GM18517 (cell line): ENCODE measurements at regions not wholly inside any gene's neighbourhood (a gene's known extent, or its start where the extent isn't known, plus 50 kb on each side); places are given as distances from the start of the nearest gene placed in this dataset.
"Not testable (repeated sequence)": the region's sequence is repeated elsewhere in the genome, so short reads cannot be mapped to it uniquely, and the experiment has no call there.

Source experiments
- ATAC-seq: cut with Tn5 transposase; IDR thresholded peaks from one replicate; pipeline ENCODE4 v1.9.1; 2021; ENCODE audit warnings: mild to moderate bottlenecking, moderate library complexity; ENCODE audit not compliant: unreplicated experiment

- no peak for ATAC-seq
Observed at GRCh38 chr14:83017296-83017695, 1483.6 kb upstream of the SEL1L start.

GRCh38 chr14:83019744-83020414 is 1486.2 kb upstream of the SEL1L start:
- ATAC-seq = no peak

GRCh38 chr14:83021323-83021722 is 1487.7 kb upstream of the SEL1L start:
- ATAC-seq = no peak

DNA sequence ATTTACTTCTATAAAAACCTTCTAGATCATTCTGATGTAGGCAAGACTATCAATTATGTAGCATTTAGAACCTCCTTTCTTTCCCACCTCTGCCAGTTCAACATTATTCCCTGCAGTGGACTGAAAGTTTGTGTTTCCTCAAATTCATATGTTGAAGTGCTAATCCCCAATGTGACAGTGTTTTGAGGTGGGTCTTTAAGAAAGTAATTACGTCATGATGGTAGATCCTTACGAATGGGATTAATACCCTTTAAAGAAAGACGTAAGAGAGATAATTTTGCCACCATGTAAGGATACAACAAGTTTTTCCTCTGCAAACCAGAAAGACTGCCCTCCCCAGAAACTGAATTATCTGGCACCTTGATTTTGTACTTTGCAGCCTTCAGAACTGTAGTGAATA is 1489.7 kb upstream of the SEL1L start:
- no peak for ATAC-seq

DNA sequence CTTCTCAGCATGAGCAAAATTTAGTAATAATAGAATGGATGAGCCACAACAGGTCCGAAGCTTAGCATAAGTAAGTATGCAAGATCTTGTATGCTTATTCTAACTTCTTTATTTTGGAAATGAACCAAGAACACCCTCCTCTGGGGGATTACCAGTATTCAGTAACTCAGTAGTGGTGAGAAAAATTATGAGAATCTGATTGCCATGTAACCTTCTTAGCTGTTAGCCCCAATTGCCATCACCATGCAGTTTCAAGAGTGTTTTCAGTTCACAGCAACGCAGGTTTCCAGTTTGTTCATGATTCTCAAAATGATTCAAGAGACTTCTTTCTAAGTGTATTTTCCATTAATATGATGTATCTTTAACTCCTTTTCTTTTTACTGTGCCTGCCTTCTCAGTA is 1507.6 kb upstream of the SEL1L start:
- ATAC-seq = no peak

GRCh38 chr14:83042858-83043257 is 1509.2 kb upstream of the SEL1L start:
- ATAC-seq = no peak

GRCh38 chr14:83044001-83044400 is 1510.3 kb upstream of the SEL1L start:
- no peak for ATAC-seq

- no peak for ATAC-seq
Observed at GRCh38 chr14:83047059-83047830, 1513.6 kb upstream of the SEL1L start.

DNA sequence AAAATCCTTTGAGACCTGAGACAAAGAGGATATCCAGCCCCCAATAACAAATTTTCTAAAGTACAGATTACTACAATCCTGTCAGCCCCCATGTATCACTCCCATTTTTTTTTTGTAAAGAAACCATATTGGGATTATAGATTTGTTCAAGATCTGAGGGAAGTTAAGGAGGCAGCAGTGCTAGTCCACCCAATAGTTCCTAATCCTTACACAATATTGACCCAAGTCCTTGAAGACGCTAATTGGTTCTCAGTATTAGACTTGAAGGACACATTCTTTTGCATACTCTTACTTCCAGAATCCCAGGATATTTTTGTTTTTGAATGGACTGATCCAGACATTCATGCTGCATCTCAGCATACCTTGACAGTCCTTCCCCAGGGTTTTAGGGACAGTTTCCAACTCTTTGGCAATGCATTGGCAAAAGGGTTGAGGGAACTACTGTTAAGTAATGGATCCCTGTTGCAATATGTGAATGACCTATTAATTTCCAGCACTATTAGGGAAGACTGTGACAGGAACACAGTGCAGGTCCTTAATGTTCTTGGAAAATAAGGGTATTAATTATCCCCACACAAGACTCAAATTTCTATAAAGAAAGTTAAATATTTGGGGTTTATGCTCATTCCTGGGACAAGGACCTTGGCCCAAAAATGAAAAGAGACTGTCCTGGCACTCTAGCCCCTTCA is 1519.5 kb upstream of the SEL1L start:
- ATAC-seq = no peak

GRCh38 chr14:83058068-83058467 is 1524.4 kb upstream of the SEL1L start:
- no peak for ATAC-seq

GRCh38 chr14:83071888-83072501 is 1538.3 kb upstream of the SEL1L start:
- ATAC-seq = no peak

DNA sequence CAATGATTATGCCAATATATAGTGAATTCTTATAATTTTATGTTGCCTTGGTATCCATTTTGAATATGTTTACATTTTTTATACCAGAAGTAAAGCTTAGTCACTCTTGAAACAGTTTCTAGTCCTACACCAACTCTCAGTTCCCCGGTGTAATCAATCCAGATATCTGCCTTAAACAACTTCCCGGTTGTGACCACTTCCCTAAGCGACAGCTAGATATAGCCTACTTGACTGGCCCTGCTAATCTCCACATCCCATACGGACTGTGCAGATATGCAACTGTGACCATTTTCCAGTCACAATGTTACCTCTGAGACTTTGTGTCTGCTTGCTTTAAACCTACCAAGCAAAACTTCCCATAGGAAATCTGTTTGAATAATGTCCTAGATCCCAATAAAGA is 1551.5 kb upstream of the SEL1L start:
- ATAC-seq = no peak

- ATAC-seq = no peak
Observed at GRCh38 chr14:83085725-83086124, 1552.1 kb upstream of the SEL1L start.

DNA sequence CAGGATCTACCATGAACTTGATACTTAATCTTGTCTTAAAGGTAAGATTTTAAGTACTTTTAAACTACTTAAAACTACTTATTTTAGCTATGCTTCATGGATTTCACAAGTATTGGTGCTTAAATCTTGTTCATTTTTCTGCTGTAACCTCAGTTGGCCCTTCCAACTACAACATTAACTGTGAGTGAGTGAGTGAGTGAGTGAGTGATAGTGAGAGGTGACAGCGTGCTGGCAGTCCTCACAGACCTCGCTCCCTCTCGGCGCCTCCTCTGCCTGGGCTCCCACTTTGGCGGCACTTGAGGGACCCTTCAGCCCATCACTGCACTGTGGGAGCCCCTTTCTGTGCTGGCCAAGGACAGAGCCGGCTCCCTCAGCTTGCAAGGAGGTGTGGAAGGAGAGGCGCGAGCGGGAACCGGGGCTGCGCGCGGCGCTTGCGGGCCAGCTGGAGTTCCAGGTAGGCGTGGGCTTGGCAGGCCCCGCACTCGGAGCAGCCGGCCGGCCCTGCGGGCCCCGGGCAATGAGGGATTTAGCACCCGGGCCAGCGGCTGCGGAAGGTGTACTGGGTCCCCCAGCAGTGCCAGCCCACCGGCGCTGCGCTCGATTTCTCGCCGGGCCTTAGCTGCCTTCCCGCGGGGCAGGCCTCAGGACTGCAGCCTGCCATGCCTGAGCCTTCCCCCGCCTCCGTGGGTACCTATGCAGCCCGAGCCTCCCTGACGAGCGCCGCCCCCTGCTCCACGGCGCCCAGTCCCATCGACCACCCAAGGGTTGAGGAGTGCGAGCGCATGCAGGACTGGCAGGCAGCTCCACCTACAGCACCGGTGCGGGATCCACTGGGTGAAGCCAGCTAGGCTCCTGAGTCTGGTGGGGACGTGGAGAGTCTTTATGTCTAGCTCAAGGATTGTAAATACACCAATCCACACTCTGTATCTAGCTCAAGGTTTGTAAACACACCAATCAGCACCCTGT is 1558.6 kb upstream of the SEL1L start:
- not testable (repeated sequence) for ATAC-seq

DNA sequence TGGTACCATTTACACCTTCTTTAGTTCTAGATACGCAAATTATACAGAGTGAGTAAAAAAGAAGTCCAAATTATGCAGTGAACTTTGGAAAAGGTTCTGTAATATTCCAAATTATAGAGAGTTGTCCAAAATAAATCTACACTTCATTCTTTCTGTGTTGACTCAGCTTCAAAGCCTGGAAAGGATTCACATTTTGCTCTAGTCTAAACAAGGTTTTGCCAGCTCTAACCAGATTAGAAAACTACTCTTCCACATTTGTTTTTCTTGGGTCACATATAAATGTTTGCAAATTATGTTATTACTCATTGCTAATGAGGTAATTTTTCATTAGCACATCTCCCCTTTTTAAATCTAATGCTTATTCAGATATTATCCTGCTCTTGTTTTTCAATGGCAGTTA is 1562.4 kb upstream of the SEL1L start:
- ATAC-seq = no peak

DNA sequence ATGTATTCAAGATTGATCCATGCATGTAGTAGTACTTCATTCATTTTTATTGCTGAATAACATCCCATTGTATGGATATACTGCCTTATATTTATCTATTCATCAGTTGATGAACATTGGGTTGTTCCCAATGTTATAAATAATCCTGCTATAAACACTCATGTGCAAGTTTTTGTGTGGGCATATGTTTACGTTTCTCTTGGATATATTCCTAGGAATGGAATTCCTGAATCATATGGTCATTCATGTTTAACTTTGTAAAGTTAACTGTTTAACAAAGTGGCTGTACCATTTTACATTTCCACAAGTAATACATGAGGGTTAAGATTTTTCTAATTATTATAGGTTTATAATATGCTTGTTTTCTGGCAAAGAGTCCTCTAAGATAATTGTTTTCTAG is 1568.2 kb upstream of the SEL1L start:
- no peak for ATAC-seq

- ATAC-seq = no peak
Observed at GRCh38 chr14:83118029-83118428, 1584.4 kb upstream of the SEL1L start.

DNA sequence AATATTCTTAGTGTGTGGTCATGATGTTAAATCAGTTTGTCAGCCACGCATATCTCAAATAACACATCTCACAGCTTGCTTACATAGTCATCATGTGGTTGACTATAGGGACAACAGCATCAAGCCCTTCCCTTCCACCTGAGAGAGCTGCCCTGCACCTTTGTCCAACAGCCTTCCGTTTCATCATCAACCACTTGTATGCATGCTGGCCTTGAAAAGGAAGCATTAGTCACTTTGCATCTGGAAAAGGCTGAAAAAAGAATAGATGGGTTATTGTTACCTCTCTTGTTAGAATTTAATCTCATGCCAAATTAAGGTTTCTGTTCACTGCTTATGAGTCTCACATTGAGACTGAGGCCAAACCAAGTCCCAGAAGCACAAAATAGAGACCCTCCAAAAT is 1586.5 kb upstream of the SEL1L start:
- ATAC-seq = no peak

GRCh38 chr14:83126076-83126475 is 1592.4 kb upstream of the SEL1L start:
- no peak for ATAC-seq

DNA sequence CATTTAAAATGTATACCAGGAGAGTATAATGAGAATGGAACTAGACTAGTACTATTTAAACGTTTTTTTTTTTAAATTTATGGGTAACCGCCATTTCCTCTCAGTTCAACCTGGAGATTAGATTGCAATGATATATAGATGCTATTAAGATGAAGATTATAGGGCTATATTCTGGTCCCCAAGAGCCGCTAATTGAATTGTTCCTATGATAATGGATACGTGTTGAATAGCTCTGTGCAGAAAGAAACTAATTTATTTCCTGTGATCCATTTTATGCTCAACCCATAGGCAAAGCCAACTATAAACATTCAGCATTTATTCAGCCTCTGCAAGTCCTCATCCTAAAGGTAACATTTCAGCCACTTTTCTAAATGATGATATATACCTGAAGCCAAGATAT is 1595.1 kb upstream of the SEL1L start:
- ATAC-seq = no peak
